ENCODE measurements at regions not wholly inside any gene's neighbourhood (a gene's known extent, or its start where the extent isn't known, plus 50 kb on each side); places are given as distances from the start of the nearest gene placed in this dataset.

DNA sequence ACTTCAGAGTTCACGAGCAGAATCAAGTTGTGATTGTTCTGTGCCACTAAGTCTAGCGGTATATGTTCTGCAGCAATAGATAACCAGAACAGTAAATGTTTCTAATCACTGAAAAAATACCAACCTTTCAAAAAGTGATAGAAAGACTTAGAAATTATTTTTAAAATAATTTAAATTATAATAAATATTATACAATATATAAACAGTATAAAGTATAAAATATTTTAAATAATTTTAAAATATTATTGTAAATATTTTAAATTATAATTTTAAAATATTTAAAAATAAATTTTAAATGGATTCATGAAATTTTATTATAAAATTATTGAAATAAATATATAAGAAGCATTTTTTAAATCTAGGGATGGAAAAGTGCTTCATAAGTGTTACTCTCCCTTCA lies 126.3 kb upstream of the ID2 start:
- no peak for TF ChIP-seq CTCF (IDR thresholded peaks at IDR 0.05; ENCODE audit: poor library complexity, severe bottlenecking)
- TF ChIP-seq MXI1 (conservative IDR thresholded peaks at IDR 0.05; ENCODE audit: poor library complexity, severe bottlenecking) = no peak

Measured in neural cell (in vitro differentiated cells).